PFSK-1 (cell line): ENCODE measurements at regions not wholly inside any gene's neighbourhood (a gene's known extent, or its start where the extent isn't known, plus 50 kb on each side); places are given as distances from the start of the nearest gene placed in this dataset.

Experiments
- FOXP2 ChIP-seq: optimal IDR thresholded peaks from 2 replicates; pipeline ENCODE3; 2011; ENCODE audit warnings: borderline replicate concordance, control low read depth, inconsistent platforms; ENCODE audit not compliant: insufficient read depth; ENCODE audit errors: extremely low read length, extremely low read depth
- POLR2AphosphoS5 ChIP-seq: IDR thresholded peaks from 2 replicates; pipeline ENCODE4 v1.6.1; 2012; ENCODE audit warnings: low read depth, mild to moderate bottlenecking, control low read depth, low read length, moderate library complexity
- SIN3A ChIP-seq: IDR thresholded peaks from 2 replicates; pipeline ENCODE4 v1.6.1; 2012; ENCODE audit warnings: mild to moderate bottlenecking, low read length, moderate library complexity, borderline replicate concordance; ENCODE audit not compliant: insufficient read depth
- TAF1 ChIP-seq: IDR thresholded peaks from 2 replicates; pipeline ENCODE4 v1.6.1; 2012; ENCODE audit warnings: low read length, control low read depth, borderline replicate concordance; ENCODE audit not compliant: insufficient read depth
- TF ChIP-seq, protein P1 (sequence below), 2 experiments: IDR thresholded peaks; 2 replicates each; pipeline versions ENCODE4 v1.6.1 to v1.8.0; 2011 to 2012; ENCODE audit warnings: low read depth in 2 of 2, low read length in 2 of 2, control low read depth in 1 of 2, inconsistent platforms in 1 of 2, mild to moderate bottlenecking in 1 of 2, moderate library complexity in 1 of 2; ENCODE audit not compliant: insufficient read depth in 1 of 2

DNA sequence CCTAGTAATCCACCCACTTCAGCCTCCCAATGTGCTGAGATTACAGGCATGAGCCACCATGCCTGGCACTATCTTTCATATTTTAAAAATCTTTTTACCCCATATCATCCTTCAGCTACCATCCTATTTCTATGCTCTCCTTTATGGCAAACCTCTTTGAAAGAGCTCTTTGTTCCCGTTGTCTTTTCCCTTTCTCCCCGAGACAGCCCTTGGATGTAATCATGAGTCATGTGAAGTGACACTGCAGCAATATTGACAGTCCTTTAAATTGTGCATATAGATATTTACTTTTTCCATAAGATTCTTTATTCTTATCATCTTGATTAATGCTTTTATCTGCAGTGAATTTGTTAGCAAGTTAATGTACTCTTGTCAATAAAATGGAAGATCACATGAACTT lies 286.6 kb downstream of the ANKRD7 start:
- TF ChIP-seq POLR2AphosphoS5 (no peak), TAF1 (no peak), SIN3A (no peak), FOXP2 (no peak)
- TF ChIP-seq, protein P1, sequence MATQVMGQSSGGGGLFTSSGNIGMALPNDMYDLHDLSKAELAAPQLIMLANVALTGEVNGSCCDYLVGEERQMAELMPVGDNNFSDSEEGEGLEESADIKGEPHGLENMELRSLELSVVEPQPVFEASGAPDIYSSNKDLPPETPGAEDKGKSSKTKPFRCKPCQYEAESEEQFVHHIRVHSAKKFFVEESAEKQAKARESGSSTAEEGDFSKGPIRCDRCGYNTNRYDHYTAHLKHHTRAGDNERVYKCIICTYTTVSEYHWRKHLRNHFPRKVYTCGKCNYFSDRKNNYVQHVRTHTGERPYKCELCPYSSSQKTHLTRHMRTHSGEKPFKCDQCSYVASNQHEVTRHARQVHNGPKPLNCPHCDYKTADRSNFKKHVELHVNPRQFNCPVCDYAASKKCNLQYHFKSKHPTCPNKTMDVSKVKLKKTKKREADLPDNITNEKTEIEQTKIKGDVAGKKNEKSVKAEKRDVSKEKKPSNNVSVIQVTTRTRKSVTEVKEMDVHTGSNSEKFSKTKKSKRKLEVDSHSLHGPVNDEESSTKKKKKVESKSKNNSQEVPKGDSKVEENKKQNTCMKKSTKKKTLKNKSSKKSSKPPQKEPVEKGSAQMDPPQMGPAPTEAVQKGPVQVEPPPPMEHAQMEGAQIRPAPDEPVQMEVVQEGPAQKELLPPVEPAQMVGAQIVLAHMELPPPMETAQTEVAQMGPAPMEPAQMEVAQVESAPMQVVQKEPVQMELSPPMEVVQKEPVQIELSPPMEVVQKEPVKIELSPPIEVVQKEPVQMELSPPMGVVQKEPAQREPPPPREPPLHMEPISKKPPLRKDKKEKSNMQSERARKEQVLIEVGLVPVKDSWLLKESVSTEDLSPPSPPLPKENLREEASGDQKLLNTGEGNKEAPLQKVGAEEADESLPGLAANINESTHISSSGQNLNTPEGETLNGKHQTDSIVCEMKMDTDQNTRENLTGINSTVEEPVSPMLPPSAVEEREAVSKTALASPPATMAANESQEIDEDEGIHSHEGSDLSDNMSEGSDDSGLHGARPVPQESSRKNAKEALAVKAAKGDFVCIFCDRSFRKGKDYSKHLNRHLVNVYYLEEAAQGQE (IDR thresholded peaks at IDR 0.05; ENCODE audit: insufficient read depth in 1 of 2, low read depth in 2 of 2, low read length in 2 of 2): no peak
